GM18909 (cell line): ENCODE measurements at regions not wholly inside any gene's neighbourhood (a gene's known extent, or its start where the extent isn't known, plus 50 kb on each side); places are given as distances from the start of the nearest gene placed in this dataset.
"Not testable (repeated sequence)": the region's sequence is repeated elsewhere in the genome, so short reads cannot be mapped to it uniquely, and the experiment has no call there.

Experiments
- ATAC-seq: cut with Tn5 transposase; IDR thresholded peaks from one replicate; pipeline ENCODE4 v1.9.1; 2021; ENCODE audit warnings: mild to moderate bottlenecking; ENCODE audit not compliant: unreplicated experiment, poor library complexity

- ATAC-seq = no peak
Observed at GRCh38 chr9:29339387-29339786, 1766.1 kb upstream of the C9orf72 start.

- ATAC-seq = no peak
Observed at GRCh38 chr9:29348999-29349398, 1775.7 kb upstream of the C9orf72 start.

GRCh38 chr9:29389421-29389820, 1816.1 kb upstream of the C9orf72 start:
- no peak for ATAC-seq

GRCh38 chr9:29390859-29391258, 1817.6 kb upstream of the C9orf72 start:
- no peak for ATAC-seq

- no peak for ATAC-seq
Observed at GRCh38 chr9:29393064-29393463, 1819.8 kb upstream of the C9orf72 start.

GRCh38 chr9:29394855-29395254, 1821.6 kb upstream of the C9orf72 start:
- no peak for ATAC-seq

- no peak for ATAC-seq
Observed at GRCh38 chr9:29397148-29397547, 1823.9 kb upstream of the C9orf72 start.

- ATAC-seq = no peak
Observed at GRCh38 chr9:29416204-29416603, 1842.9 kb upstream of the C9orf72 start.

GRCh38 chr9:29422438-29422837, 1849.2 kb upstream of the C9orf72 start:
- no peak for ATAC-seq

GRCh38 chr9:29432191-29432590, 1858.9 kb upstream of the C9orf72 start:
- ATAC-seq = no peak

- ATAC-seq = not testable (repeated sequence)
Observed at GRCh38 chr9:29432656-29433055, 1859.4 kb upstream of the C9orf72 start.

GRCh38 chr9:29435368-29435767, 1862.1 kb upstream of the C9orf72 start:
- no peak for ATAC-seq

- ATAC-seq = no peak
Observed at GRCh38 chr9:29437526-29437925, 1864.2 kb upstream of the C9orf72 start.

- ATAC-seq = no peak
Observed at GRCh38 chr9:29439961-29440360, 1866.7 kb upstream of the C9orf72 start.

- ATAC-seq = no peak
Observed at GRCh38 chr9:29440449-29440848, 1867.2 kb upstream of the C9orf72 start.

- ATAC-seq = no peak
Observed at GRCh38 chr9:29445751-29446150, 1872.5 kb upstream of the C9orf72 start.

- no peak for ATAC-seq
Observed at GRCh38 chr9:29449306-29449705, 1876.0 kb upstream of the C9orf72 start.

- ATAC-seq = not testable (repeated sequence)
Observed at GRCh38 chr9:29450343-29450875, 1877.1 kb upstream of the C9orf72 start.

- no peak for ATAC-seq
Observed at GRCh38 chr9:29456940-29457339, 1883.7 kb upstream of the C9orf72 start.

GRCh38 chr9:29475471-29475870, 1902.2 kb upstream of the C9orf72 start:
- no peak for ATAC-seq

GRCh38 chr9:29511680-29512079, 1938.4 kb upstream of the C9orf72 start:
- ATAC-seq = no peak

GRCh38 chr9:29514336-29514735, 1941.1 kb upstream of the C9orf72 start:
- ATAC-seq = no peak

GRCh38 chr9:29514862-29515261, 1941.6 kb upstream of the C9orf72 start:
- ATAC-seq = no peak
